Nephron (organoid): ENCODE measurements at regions not wholly inside any gene's neighbourhood (a gene's known extent, or its start where the extent isn't known, plus 50 kb on each side); places are given as distances from the start of the nearest gene placed in this dataset.
"Not testable (repeated sequence)": the region's sequence is repeated elsewhere in the genome, so short reads cannot be mapped to it uniquely, and the experiment has no call there.

Experiments used
- H3K27ac Mint-ChIP-seq, 3 experiments: 2 replicates each; pipeline ENCODE4 v1.8.0; 2020; ENCODE audit warnings: mixed read lengths in 3 of 3, mild to moderate bottlenecking in 2 of 3, moderate library complexity in 1 of 3
- H3K27me3 Mint-ChIP-seq: 2 replicates; pipeline ENCODE4 v1.8.0; 2021; ENCODE audit warnings: low read depth, mild to moderate bottlenecking, moderate library complexity, mixed read lengths
- H3K36me3 Mint-ChIP-seq: 2 replicates; pipeline ENCODE4 v1.8.0; 2020; ENCODE audit warnings: low read depth, mixed read lengths
- H3K4me1 Mint-ChIP-seq: 2 replicates; pipeline ENCODE4 v1.8.0; 2020; ENCODE audit warnings: mixed read lengths
- H3K4me3 Mint-ChIP-seq, 3 experiments: 2 replicates each; pipeline ENCODE4 v1.8.0; 2020; ENCODE audit warnings: mild to moderate bottlenecking in 3 of 3, mixed read lengths in 3 of 3, moderate library complexity in 2 of 3
- H3K9me3 Mint-ChIP-seq: 2 replicates; pipeline ENCODE4 v1.8.0; 2020; ENCODE audit warnings: mixed read lengths
- CTCF ChIP-seq, 3 experiments: fragments of 200-600 bp; sonication (generic); IDR thresholded peaks; one replicate each; pipeline ENCODE4 v1.5.0; 2021; ENCODE audit warnings: antibody characterized with exemption in 3 of 3; ENCODE audit not compliant: unreplicated experiment in 3 of 3

DNA sequence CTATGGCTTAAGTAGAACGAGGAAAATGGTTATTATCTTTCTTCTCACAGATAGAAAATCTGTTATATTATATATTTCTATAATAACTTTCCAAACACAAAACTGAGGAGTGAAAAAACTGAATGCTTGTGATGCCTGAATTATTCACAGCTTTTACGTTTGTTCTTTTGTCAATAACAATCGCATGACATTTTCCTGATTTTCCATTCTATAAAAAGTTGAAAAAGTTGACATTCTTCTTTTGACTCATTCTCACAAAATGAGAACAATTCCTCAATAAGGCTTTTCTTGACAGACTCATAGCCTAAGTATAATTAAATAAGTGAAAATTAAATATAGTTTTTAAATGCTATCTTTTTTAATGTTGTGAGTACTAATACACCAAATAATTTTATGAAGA lies 288.8 kb upstream of the TGFBR2 start:
- Mint-ChIP-seq H3K27me3 (no peaks in the 10 kb centered on the region), H3K9me3 (peaks cover 10% of the 10 kb centered on the region), H3K4me3 (no peak overlapping the region), H3K27ac (no peak overlapping the region), H3K4me1 (peaks cover 15% of the 10 kb centered on the region), H3K36me3 (no peaks in the 10 kb centered on the region)
- no peak for TF ChIP-seq CTCF (IDR thresholded peaks at IDR 0.05; ENCODE audit: unreplicated experiment in 3 of 3)

DNA sequence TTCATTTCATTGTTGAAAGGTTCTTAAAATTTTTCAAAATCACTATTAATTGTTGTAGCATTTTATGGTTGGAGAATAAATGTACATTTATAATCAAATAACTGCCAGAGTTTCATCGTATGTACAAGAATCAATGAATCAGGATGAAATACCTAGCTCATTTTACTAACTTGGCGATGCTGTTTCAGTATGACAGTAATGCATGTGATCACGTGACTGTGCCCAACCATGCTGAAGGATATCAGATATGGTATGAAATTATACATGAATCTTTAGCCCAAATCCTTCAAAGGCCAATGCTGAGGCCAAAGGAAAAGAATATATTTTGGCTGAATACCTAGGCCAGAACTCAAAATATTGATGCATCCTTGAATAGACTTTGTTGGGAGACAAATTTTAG lies 288.3 kb upstream of the TGFBR2 start:
- Mint-ChIP-seq H3K36me3 (no peaks in the 10 kb centered on the region), H3K4me3 (no peak overlapping the region), H3K9me3 (peaks cover 12% of the 10 kb centered on the region), H3K27ac (no peak overlapping the region), H3K27me3 (no peaks in the 10 kb centered on the region), H3K4me1 (peaks cover 15% of the 10 kb centered on the region)
- no peak for TF ChIP-seq CTCF (IDR thresholded peaks at IDR 0.05; ENCODE audit: unreplicated experiment in 3 of 3)

DNA sequence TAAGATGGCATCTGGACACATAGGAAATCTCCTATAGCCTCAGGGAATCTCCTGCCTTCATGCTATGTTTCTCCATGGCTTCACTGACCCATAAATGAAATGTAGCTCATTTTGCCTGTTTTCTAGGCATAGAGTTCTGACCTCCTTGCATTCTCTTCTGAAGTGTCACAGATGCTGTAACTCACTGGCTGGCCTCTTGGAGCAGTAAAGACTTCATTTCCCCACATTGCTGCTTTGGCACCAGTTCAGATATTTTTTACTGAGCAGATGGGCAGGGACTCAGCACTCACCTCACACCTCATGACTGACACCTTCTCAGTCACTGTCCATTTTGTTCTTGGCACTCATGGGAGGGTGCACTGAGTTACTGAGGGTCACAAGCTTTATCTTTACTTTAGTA lies 286.7 kb upstream of the TGFBR2 start:
- peaks cover 12% of the 10 kb centered on the region for H3K9me3 Mint-ChIP-seq
- H3K27me3 Mint-ChIP-seq: no peaks in the 10 kb centered on the region
- no peak overlapping the region for H3K4me3 Mint-ChIP-seq
- H3K36me3 Mint-ChIP-seq: no peaks in the 10 kb centered on the region
- TF ChIP-seq CTCF (IDR thresholded peaks at IDR 0.05; ENCODE audit: unreplicated experiment in 3 of 3): peak; percentile 24 to 30 (median 30)
- peak overlapping the region in 1 of 3 experiments; percentile 60 for H3K27ac Mint-ChIP-seq
- peaks cover 12% of the 10 kb centered on the region for H3K4me1 Mint-ChIP-seq

GRCh38 chr3:30320392-30320791 lies 286.0 kb upstream of the TGFBR2 start:
- Mint-ChIP-seq H3K4me1 (peaks cover 5% of the 10 kb centered on the region), H3K36me3 (no peaks in the 10 kb centered on the region), H3K4me3 (no peak overlapping the region), H3K27me3 (no peaks in the 10 kb centered on the region), H3K9me3 (peaks cover 12% of the 10 kb centered on the region), H3K27ac (peak overlapping the region in 2 of 3 experiments; percentile 3 to 25)
- TF ChIP-seq CTCF (IDR thresholded peaks at IDR 0.05; ENCODE audit: unreplicated experiment in 3 of 3): no peak

DNA sequence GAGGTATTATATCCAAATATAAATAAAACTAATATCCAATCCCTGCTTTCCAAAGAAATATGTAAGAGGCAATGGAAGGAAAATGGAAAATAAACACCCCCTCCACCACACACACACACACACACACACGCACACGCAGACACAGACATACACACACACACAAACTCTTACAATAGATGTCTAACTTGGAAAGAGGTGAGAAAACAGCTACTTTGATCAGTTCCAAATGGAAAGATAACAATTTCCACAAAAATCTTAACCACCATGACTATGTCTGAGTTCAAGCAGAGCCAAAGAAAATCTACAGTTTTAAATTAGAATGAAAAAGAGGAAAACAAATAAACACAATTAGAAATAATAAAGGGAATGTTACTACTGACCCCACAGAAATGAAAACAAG lies 285.3 kb upstream of the TGFBR2 start:
- Mint-ChIP-seq H3K27ac (no peak overlapping the region), H3K27me3 (no peaks in the 10 kb centered on the region), H3K36me3 (no peaks in the 10 kb centered on the region), H3K4me3 (no peak overlapping the region), H3K4me1 (no peaks in the 10 kb centered on the region), H3K9me3 (peaks cover 12% of the 10 kb centered on the region)
- TF ChIP-seq CTCF (IDR thresholded peaks at IDR 0.05; ENCODE audit: unreplicated experiment in 3 of 3): no peak

DNA sequence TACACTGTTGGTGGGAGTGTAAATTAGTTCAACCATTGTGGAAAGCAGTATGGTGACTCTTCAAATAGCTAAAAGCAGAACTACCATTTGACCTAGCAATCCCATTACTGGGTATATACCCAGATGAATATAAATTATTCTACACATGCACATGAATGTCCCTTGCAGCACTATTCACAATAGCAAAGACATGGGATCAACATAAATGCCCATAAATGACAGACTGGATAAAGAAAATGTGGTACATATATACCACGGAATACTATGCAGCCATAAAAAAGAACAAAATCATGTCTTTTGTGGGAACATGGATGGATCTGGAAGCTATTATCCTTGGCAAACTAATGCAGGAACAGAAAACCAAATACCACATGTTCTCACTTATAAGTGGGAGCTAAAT lies 282.8 kb upstream of the TGFBR2 start:
- H3K27me3 Mint-ChIP-seq, H3K4me1 Mint-ChIP-seq, H3K36me3 Mint-ChIP-seq, H3K4me3 Mint-ChIP-seq: not testable (repeated sequence)
- peak overlapping the region in 1 of 3 experiments; percentile 66 for H3K27ac Mint-ChIP-seq
- H3K9me3 Mint-ChIP-seq: peaks cover 12% of the 10 kb centered on the region
